Hematopoietic multipotent progenitor cell treated with erythropoietin and hydrocortisone succinate and interleukin-3 and kit ligand, for 4 days (in vitro differentiated cells): ENCODE measurements at regions not wholly inside any gene's neighbourhood (a gene's known extent, or its start where the extent isn't known, plus 50 kb on each side); places are given as distances from the start of the nearest gene placed in this dataset.

Experiments used
- DNase-seq: peaks from one replicate; pipeline ENCODE4 v3.0.0-alpha.2; 2015

DNA sequence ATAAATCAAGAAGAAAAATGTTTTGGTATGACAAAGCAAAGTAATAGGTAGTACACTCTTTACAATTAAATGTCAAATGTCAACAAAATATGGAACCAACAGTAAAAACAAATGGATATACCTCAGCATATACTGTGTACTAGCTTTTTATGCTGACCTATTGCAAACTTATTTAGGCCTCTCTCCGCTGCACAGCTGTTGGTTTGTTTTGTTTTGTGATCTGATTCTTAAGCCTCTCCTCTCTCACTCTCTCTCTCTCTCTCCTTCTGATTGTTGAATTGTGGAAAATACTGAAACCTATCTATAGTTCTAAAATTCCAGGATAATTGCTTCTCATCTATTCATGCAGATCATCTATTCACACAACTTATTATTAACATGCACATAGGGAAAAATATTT lies 154.9 kb upstream of the ARHGAP28 start:
- no peak for DNase-seq

GRCh38 chr18:6575908-6576307 lies 153.6 kb upstream of the ARHGAP28 start:
- DNase-seq = no peak

DNA sequence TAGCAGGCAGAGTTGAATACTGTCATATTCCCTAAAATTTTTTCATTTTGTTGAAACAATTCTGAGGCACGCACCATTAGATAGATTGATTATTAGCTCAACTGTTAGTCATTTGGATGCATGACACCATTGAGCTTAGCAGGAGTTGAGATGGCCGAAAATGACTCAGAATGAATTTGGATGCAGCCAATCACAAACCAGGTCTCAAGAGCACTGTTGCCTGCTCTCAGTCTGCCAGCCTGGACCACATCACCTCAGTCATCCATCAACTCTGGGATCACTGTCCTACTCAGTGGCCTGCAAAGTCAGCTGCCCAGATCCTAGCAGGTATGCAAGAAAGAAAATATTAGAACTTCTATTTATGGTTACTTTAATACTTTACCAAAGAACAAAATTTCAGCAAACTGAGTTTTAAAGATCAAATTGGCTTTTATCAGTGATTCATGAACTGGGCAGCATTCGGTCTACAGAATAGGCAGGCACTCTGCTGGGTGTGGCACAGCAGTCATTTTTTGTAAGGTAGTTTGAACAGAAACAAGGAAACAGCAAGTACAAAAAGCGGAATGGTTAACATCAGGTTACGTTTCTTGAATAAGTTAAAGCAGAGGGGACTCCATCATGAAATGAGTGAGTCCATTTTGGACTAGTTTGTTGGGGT lies 152.7 kb upstream of the ARHGAP28 start:
- DNase-seq = no peak

DNA sequence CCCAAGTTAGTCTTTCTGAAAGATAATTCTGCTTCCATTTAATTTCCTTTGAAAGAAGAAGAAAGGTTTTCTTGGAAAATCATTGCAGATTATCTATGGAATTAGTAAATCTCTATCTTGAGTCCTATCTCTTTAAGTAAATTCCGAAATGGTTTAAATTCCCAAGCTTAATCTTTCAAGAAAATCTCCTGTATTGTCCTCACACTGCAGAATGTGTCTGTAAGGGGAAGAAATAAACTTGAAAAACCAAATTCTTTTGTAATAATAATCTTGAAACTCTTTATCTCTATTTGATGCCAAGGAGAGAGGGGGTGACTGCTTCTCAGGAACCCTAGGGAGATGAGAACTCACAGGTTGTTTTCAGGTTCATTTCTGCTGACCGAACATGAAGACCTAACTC lies 150.8 kb upstream of the ARHGAP28 start:
- no peak for DNase-seq

DNA sequence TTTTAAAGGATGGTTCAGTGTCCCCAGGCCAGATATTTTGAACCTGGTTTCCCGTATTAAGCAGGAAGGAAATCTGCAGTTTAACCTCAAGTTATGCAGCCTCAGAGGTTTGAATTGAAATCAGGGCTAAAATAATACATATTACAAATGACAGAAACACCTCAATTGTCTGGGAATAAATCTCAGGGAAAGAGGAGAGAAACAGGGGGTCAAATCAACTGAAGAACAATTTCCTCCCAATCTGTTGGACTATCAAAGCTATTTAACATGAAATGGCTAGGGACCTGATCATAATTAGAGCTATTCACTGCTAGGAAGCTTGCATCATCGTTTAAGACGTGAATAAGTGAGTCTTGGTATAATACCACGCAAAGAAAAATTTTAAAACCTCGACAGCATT lies 150.0 kb upstream of the ARHGAP28 start:
- DNase-seq = no peak

GRCh38 chr18:6580401-6580800 lies 149.1 kb upstream of the ARHGAP28 start:
- no peak for DNase-seq

- DNase-seq = no peak
Observed at GRCh38 chr18:6589923-6590322, 139.6 kb upstream of the ARHGAP28 start.

- no peak for DNase-seq
Observed at GRCh38 chr18:6590326-6590725, 139.2 kb upstream of the ARHGAP28 start.

- DNase-seq = no peak
Observed at GRCh38 chr18:6591491-6591890, 138.0 kb upstream of the ARHGAP28 start.

DNA sequence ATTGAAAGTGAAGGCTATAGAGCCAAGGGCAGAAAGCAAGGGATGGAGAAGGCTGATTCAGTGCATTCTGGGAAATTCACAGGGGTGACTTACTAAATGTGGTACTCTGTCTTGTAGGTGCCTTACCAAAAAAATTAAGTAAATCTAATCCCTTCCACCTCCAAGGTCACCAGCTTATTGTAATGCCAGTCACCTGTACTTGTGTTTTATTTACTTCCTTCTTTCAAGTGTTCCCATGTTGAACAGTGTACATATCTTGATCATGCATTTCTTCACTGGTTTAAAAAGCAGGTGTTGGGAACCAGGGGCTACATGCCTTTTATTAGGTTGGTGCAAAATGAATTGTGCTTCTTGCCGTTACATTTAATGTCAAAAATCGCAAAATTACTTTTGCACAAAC lies 137.0 kb upstream of the ARHGAP28 start:
- DNase-seq = no peak

GRCh38 chr18:6593142-6593885 lies 136.2 kb upstream of the ARHGAP28 start:
- DNase-seq = no peak

GRCh38 chr18:6595666-6596065 lies 133.8 kb upstream of the ARHGAP28 start:
- no peak for DNase-seq

GRCh38 chr18:6598657-6599056 lies 130.9 kb upstream of the ARHGAP28 start:
- no peak for DNase-seq

GRCh38 chr18:6600667-6601167 lies 128.8 kb upstream of the ARHGAP28 start:
- DNase-seq = no peak

DNA sequence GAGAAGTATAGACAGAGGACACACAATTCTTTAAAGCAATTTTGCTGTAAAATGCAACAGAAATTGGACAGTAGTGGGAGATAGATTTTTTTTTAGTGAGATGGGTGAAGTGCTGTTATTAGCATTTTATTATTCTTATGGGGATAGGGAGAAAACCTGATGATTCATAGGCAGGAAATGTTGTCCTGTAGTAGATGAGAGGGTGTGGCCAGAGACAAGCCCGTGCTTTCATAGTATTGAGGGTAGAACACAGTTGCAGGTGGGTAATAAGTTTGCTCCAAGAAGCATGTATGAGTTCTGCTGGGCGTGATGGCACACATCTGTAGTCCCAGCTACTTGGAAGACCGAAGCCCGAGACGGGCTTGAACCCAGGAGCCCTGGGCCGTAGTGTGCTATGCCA lies 128.3 kb upstream of the ARHGAP28 start:
- no peak for DNase-seq

- DNase-seq = no peak
Observed at GRCh38 chr18:6602365-6602764, 127.2 kb upstream of the ARHGAP28 start.

DNA sequence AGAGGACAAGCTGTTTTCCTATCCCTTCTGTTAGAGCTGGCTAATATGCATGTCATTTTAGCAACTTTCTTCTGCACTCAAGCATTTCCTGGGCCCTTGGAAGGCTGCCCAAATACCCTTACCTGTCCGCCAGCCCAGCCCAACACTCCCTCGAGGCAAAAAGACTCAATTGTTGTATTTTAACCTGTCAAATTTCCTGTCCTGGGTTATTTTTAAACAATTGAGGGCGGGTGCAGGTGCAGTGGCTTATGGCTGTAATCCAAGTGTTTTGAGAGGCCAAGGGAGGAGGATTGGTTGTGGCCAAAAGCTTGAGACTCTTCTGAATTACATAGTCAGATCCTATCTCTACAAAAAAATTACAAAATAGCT lies 125.0 kb upstream of the ARHGAP28 start:
- no peak for DNase-seq

- no peak for DNase-seq
Observed at GRCh38 chr18:6605115-6605869, 124.2 kb upstream of the ARHGAP28 start.

DNA sequence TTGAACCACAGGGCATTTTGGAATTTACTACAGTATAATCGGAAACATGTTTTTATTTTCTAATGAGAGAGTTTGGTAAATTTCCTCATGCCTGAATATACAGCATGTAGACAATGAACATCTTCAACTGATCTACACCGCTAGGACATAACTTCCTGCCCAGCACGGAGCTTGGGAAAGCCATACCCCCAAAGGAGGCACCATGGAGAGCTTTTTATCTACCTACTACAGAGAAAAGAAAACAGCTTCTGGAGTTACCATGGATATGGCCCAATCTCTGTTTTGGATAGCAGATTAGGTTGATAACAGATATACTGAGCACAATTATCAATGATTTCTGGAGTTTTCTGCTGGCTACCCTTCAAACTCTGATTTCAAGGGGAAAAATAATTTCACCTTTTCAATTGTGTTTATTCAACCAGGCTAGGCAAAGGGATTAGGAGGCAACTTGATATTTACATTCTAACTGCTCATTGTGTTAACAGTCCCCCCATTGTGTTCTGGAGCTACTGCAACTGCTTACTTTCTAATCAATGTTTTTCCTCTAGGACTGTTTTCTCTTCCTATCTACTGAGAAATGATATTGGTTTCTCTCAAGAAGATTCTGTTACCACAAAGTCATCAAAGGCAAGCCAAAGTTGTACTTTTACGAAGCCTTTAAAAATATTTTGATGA lies 123.0 kb upstream of the ARHGAP28 start:
- DNase-seq = no peak

DNA sequence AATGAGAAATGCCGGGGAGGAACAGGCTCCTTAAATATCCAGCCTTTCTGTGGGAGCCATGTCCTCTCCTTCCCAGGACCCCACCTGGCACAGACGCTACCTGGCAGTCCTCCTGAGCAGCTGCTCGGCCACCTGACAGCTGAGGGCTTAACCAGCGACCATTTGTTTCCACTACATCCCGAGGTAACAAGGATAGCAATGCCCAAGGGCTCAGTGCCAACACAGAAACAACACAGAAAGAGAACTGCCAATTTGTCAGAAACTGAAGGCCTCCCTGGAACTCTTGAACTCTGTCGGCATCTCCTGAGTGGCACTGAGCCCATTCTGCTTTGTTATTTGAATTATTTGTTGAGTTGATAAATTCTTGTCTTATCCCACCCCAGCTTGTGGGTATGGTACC lies 122.2 kb upstream of the ARHGAP28 start:
- no peak for DNase-seq

GRCh38 chr18:6609666-6610264 lies 119.8 kb upstream of the ARHGAP28 start:
- DNase-seq = no peak

DNA sequence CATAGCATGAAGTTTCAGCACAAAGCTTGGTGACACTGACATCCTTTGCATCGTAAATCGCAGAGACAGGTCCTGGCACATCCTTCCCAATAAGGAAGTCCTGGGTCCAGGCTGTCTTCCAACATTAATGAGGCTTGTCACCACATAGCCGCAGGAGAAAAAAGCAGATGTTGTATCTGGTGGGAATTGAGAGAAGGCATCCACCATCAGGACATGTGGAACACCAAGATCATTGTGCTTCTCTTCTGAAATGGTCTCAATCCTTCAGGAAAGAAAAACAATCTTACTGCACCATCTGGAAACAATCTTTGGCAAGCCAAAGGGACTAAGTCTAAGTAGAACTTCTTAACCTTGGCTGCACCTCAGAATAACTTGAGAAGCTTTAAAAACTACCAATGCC lies 119.0 kb upstream of the ARHGAP28 start:
- no peak for DNase-seq

DNA sequence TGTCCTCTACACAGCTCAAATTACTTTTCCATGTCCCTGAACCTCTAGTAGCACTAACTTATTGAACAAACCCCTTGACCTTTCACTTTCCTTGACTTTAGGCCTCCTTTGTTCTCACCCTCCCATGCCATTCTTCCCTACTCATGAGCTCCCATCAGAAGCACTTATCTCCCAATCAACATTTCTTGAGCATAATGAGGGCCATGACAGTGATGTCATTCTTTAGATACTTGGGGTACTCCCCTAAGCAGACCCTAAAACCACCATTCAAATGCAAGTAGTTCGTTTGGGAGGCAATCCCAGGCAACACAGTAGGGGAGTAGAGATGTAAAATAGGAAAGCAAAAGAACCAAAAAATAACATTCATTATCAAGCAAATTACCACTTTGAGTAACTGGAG lies 115.9 kb upstream of the ARHGAP28 start:
- no peak for DNase-seq
